Activated T-cell treated with anti-CD3 and anti-CD28 coated beads, Interleukin-2, amount 50 U/mL, for 72 hours (primary cell): ENCODE measurements at regions not wholly inside any gene's neighbourhood (a gene's known extent, or its start where the extent isn't known, plus 50 kb on each side); places are given as distances from the start of the nearest gene placed in this dataset.

ENCODE experiments used
- ATAC-seq, 2 donors: fragments of 150-1000 bp; cut with Tn5 transposase; replicated peaks in 1 of 2; 2 replicates each; pipeline ENCODE4 v1.10.0; 2021; ENCODE audit warnings: moderate library complexity in 2 of 2, mild to moderate bottlenecking in 1 of 2
- DNase-seq, 2 donors: peaks; one replicate each; pipeline ENCODE4 v3.0.0; 2021 to 2022; ENCODE audit warnings: mixed read lengths in 1 of 2
- H3K27ac Mint-ChIP-seq: one replicate; pipeline ENCODE4 v1.8.0; 2022; ENCODE audit warnings: mild to moderate bottlenecking, moderate library complexity, mixed read lengths
- H3K27me3 Mint-ChIP-seq: one replicate; pipeline ENCODE4 v1.8.0; 2022; ENCODE audit warnings: low read depth, mixed read lengths
- H3K36me3 Mint-ChIP-seq, 2 donors: one replicate each; pipeline ENCODE4 v1.8.0; 2022; ENCODE audit warnings: mixed read lengths in 2 of 2, mild to moderate bottlenecking in 1 of 2; ENCODE audit not compliant: insufficient read depth in 2 of 2
- H3K4me1 Mint-ChIP-seq: one replicate; pipeline ENCODE4 v1.8.0; 2022; ENCODE audit warnings: low read depth, mixed read lengths
- H3K4me3 Mint-ChIP-seq, 2 donors: one replicate each; pipeline ENCODE4 v1.8.0; 2022; ENCODE audit warnings: mild to moderate bottlenecking in 2 of 2, mixed read lengths in 2 of 2, moderate library complexity in 2 of 2
- H3K9me3 Mint-ChIP-seq, 2 donors: one replicate each; pipeline ENCODE4 v1.8.0; 2022; ENCODE audit warnings: mixed read lengths in 2 of 2

GRCh38 chr2:42961961-42962360, 169.6 kb upstream of the HAAO start:
- H3K36me3 Mint-ChIP-seq, result no peaks in the 10 kb centered on the region
- H3K4me1 Mint-ChIP-seq, result peaks cover 17% of the 10 kb centered on the region
- DNase-seq (no peak), ATAC-seq (no peak)
- no peak overlapping the region for H3K27ac Mint-ChIP-seq
- no peak overlapping the region for H3K4me3 Mint-ChIP-seq
- no peaks in the 10 kb centered on the region for H3K9me3 Mint-ChIP-seq
- H3K27me3 Mint-ChIP-seq, result peaks cover 21% of the 10 kb centered on the region

DNA sequence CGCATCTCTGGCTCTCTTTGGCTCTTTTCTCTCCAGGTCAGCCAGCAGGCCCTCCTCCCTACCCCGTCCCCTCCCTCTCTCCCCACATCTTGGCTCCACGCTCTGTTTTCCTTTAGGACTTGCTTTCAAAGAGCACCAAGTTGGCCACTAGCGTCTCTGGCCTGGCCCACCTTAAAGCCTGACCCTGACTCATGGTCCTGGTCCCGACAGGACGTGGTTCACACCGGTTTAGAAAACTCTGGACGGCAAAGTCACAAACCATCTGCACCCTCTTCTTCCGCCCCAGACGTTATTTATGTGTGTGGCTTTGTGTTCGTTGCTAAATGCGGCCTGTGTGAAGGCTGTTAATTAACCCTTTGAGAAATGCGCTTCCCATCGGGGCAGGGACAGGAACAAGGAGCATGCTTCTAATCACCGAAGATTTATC, 169.0 kb upstream of the HAAO start:
- ATAC-seq (no peak), DNase-seq (no peak)
- Mint-ChIP-seq H3K36me3 (no peaks in the 10 kb centered on the region), H3K4me1 (peaks cover 19% of the 10 kb centered on the region), H3K4me3 (no peak overlapping the region), H3K9me3 (no peaks in the 10 kb centered on the region), H3K27me3 (peaks cover 21% of the 10 kb centered on the region), H3K27ac (no peak overlapping the region)

- no peak for DNase-seq
- H3K4me1 Mint-ChIP-seq, result peaks cover 19% of the 10 kb centered on the region
- H3K4me3 Mint-ChIP-seq, result no peak overlapping the region
- no peaks in the 10 kb centered on the region for H3K9me3 Mint-ChIP-seq
- H3K27ac Mint-ChIP-seq, result no peak overlapping the region
- no peak for ATAC-seq
- H3K36me3 Mint-ChIP-seq, result no peaks in the 10 kb centered on the region
- H3K27me3 Mint-ChIP-seq, result peaks cover 21% of the 10 kb centered on the region
Measured at GRCh38 chr2:42960842-42961180, 168.4 kb upstream of the HAAO start.

GRCh38 chr2:42960002-42960841, 167.8 kb upstream of the HAAO start:
- no peak for DNase-seq
- Mint-ChIP-seq H3K4me3 (no peak overlapping the region), H3K4me1 (peaks cover 19% of the 10 kb centered on the region), H3K9me3 (no peaks in the 10 kb centered on the region), H3K27ac (no peak overlapping the region), H3K27me3 (peaks cover 21% of the 10 kb centered on the region), H3K36me3 (no peaks in the 10 kb centered on the region)
- no peak for ATAC-seq

DNA sequence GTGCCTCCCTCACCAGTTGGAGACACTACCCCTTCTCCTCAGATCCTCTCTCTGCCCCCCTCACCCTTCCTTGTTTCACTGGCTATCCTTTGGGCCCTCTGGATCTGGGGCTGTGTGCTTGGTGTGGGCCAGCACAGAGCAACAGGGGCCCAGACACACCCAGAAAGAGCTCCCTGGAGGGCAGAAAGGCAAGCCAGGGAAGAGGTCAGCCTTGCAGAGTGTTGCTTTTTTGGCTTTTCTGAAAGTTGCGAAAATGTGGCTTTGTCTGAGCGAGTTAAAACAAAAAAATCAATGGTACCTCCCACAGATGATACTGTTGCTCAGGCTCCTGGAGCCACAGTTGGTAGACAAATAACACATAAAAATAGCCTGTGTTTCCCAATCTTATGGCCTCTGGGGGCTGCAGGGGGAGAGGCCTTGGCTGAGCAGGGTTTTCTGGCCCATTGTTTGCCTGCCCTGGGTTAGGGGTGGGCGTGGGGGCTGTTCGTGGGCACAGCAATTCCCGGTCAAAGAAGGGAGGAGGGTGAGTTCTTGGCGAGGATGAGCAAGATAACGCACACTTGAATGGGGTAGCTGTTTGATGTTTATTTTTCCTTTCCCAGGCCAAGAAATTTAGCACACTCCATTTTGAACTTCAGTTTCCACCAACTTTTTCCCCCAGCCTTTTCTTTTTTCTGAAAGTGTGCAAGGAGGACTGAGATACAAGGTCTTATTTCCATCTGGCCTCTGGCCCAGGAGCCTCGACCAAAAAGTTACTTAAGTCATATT, 167.0 kb upstream of the HAAO start:
- no peaks in the 10 kb centered on the region for H3K9me3 Mint-ChIP-seq
- DNase-seq (no peak), ATAC-seq (no peak)
- H3K4me3 Mint-ChIP-seq, result no peak overlapping the region
- H3K4me1 Mint-ChIP-seq, result peaks cover 19% of the 10 kb centered on the region
- H3K27me3 Mint-ChIP-seq, result peaks cover 21% of the 10 kb centered on the region
- no peaks in the 10 kb centered on the region for H3K36me3 Mint-ChIP-seq
- no peak overlapping the region for H3K27ac Mint-ChIP-seq

- peaks cover 21% of the 10 kb centered on the region for H3K27me3 Mint-ChIP-seq
- H3K27ac Mint-ChIP-seq, result no peak overlapping the region
- no peak overlapping the region for H3K4me3 Mint-ChIP-seq
- peaks cover 19% of the 10 kb centered on the region for H3K4me1 Mint-ChIP-seq
- H3K9me3 Mint-ChIP-seq, result no peaks in the 10 kb centered on the region
- no peak for DNase-seq
- no peaks in the 10 kb centered on the region for H3K36me3 Mint-ChIP-seq
- ATAC-seq, result no peak
Measured at GRCh38 chr2:42958741-42959233, 166.4 kb upstream of the HAAO start.

DNA sequence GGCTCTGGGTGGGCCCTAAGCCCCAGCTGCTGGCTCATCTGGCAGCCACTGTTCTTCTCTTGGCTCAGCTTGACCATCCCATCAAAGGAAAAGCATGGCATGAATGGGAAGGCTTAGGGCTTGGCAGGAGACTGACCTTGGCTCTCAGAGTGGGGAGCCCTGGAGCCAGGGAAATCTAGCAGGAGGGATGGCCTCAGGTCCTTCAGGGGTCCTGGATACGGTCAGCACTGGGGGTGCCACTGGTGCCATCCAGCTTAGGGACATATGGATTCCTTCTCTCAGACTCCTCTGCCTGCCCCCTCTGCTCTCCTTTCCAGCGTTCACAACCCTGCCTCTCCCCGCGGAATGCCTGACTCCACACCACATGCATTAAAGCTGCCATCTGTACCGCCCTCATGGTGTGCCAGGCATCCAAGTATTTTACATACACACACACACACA, 165.5 kb upstream of the HAAO start:
- Mint-ChIP-seq H3K27ac (no peak overlapping the region), H3K27me3 (peaks cover 17% of the 10 kb centered on the region)
- no peak for DNase-seq

GRCh38 chr2:42957109-42957860, 164.9 kb upstream of the HAAO start:
- no peak overlapping the region for H3K27ac Mint-ChIP-seq
- no peak for DNase-seq
- peaks cover 10% of the 10 kb centered on the region for H3K4me1 Mint-ChIP-seq
- H3K9me3 Mint-ChIP-seq, result no peaks in the 10 kb centered on the region
- H3K36me3 Mint-ChIP-seq, result no peaks in the 10 kb centered on the region
- ATAC-seq, result peak in 1 of 2 donors; percentile 19
- peaks cover 12% of the 10 kb centered on the region for H3K27me3 Mint-ChIP-seq
- H3K4me3 Mint-ChIP-seq, result no peak overlapping the region

More for the DNA sequence above, 165.5 kb upstream of the HAAO start:
- H3K36me3 Mint-ChIP-seq, result no peaks in the 10 kb centered on the region
- H3K4me3 Mint-ChIP-seq, result no peak overlapping the region
- ATAC-seq, result no peak
- H3K9me3 Mint-ChIP-seq, result no peaks in the 10 kb centered on the region
- H3K4me1 Mint-ChIP-seq, result peaks cover 16% of the 10 kb centered on the region

GRCh38 chr2:42954227-42954962, 162.0 kb upstream of the HAAO start:
- no peak overlapping the region for H3K27ac Mint-ChIP-seq
- H3K36me3 Mint-ChIP-seq, result no peaks in the 10 kb centered on the region
- ATAC-seq, result no peak
- H3K4me1 Mint-ChIP-seq, result peaks cover 11% of the 10 kb centered on the region
- no peaks in the 10 kb centered on the region for H3K27me3 Mint-ChIP-seq
- DNase-seq, result no peak
- no peaks in the 10 kb centered on the region for H3K9me3 Mint-ChIP-seq
- no peak overlapping the region for H3K4me3 Mint-ChIP-seq

- ATAC-seq, result no peak
- Mint-ChIP-seq H3K4me3 (no peak overlapping the region), H3K27ac (no peak overlapping the region), H3K9me3 (no peaks in the 10 kb centered on the region), H3K4me1 (peaks cover 11% of the 10 kb centered on the region), H3K27me3 (no peaks in the 10 kb centered on the region), H3K36me3 (no peaks in the 10 kb centered on the region)
- DNase-seq, result no peak
Measured at GRCh38 chr2:42953216-42953615, 160.8 kb upstream of the HAAO start.

- DNase-seq (no peak), ATAC-seq (no peak)
- Mint-ChIP-seq H3K27ac (no peak overlapping the region), H3K4me3 (no peak overlapping the region), H3K4me1 (peaks cover 10% of the 10 kb centered on the region), H3K9me3 (no peaks in the 10 kb centered on the region), H3K36me3 (no peaks in the 10 kb centered on the region), H3K27me3 (no peaks in the 10 kb centered on the region)
Measured at GRCh38 chr2:42951263-42951938, 159.0 kb upstream of the HAAO start.

GRCh38 chr2:42949125-42949524, 156.7 kb upstream of the HAAO start:
- Mint-ChIP-seq H3K36me3 (no peaks in the 10 kb centered on the region), H3K4me3 (no peak overlapping the region), H3K4me1 (peaks cover 10% of the 10 kb centered on the region), H3K9me3 (no peaks in the 10 kb centered on the region), H3K27ac (no peak overlapping the region), H3K27me3 (no peaks in the 10 kb centered on the region)
- ATAC-seq (no peak), DNase-seq (no peak)
